H1 (cell line): ENCODE measurements at regions not wholly inside any gene's neighbourhood (a gene's known extent, or its start where the extent isn't known, plus 50 kb on each side); places are given as distances from the start of the nearest gene placed in this dataset.

ENCODE experiments used
- CTCF ChIA-PET: fragments of 300-600 bp; sonication (Branson Sonifier 250); formaldehyde crosslinking; loops from one replicate; lab custom pipeline; 2021; ENCODE audit not compliant: partially characterized antibody; lab: Charles Lee
- POLR2A ChIA-PET: fragments of 300-600 bp; sonication (Branson Sonifier 250); formaldehyde crosslinking; loops from one replicate; lab custom pipeline; 2021; ENCODE audit warnings: inconsistent platforms; ENCODE audit not compliant: partially characterized antibody; lab: Charles Lee
- DNase-seq, 2 experiments: peaks; one replicate each; pipeline versions ENCODE4 v3.0.0 to v3.0.0-alpha.2; 2010 to 2022; ENCODE audit warnings: low spot score in 2 of 2, low read depth in 1 of 2, mixed read lengths in 1 of 2
- FAIRE-seq: peaks from 2 replicates; lab custom pipeline; 2011; peaks lifted over from hg19 to GRCh38; lab: Jason Lieb, UNC
- H2AFZ ChIP-seq: 2 replicates; pipeline ENCODE4 v1.8.1; 2012; ENCODE audit warnings: low read length, inconsistent platforms
- H2AK5ac ChIP-seq: 2 replicates; pipeline ENCODE4 v1.6.1; 2013; ENCODE audit warnings: low read depth, low read length
- H2BK120ac ChIP-seq: replicated peaks from 2 replicates; pipeline ENCODE3; 2013; ENCODE audit warnings: low read depth, low read length, inconsistent platforms
- H2BK12ac ChIP-seq: 2 replicates; pipeline ENCODE4 v1.6.1; 2013; ENCODE audit warnings: low read depth, low read length
- H2BK15ac ChIP-seq: 2 replicates; pipeline ENCODE4 v1.6.1; 2013; ENCODE audit warnings: low read length
- H2BK20ac ChIP-seq: 2 replicates; pipeline ENCODE4 v1.6.1; 2013; ENCODE audit warnings: low read length
- H2BK5ac ChIP-seq: 2 replicates; pipeline ENCODE4 v1.6.1; 2013; ENCODE audit warnings: low read depth, low read length
- H3K14ac ChIP-seq: 2 replicates; pipeline ENCODE4 v1.6.1; 2013; ENCODE audit warnings: inconsistent platforms; ENCODE audit not compliant: insufficient read length
- H3K18ac ChIP-seq: 2 replicates; pipeline ENCODE4 v1.6.1; 2013; ENCODE audit warnings: low read length; ENCODE audit errors: extremely low read depth
- H3K23ac ChIP-seq: 2 replicates; pipeline ENCODE4 v1.6.1; 2013; ENCODE audit warnings: inconsistent platforms; ENCODE audit not compliant: insufficient read length
- H3K23me2 ChIP-seq: 2 replicates; pipeline ENCODE4 v1.6.1; 2013; ENCODE audit warnings: low read depth, low read length
- H3K27ac ChIP-seq: 2 replicates; pipeline ENCODE4 v1.6.1; 2011; ENCODE audit warnings: low read depth, low read length, inconsistent platforms
- H3K27me3 ChIP-seq, 4 experiments: replicated peaks in 1 of 4; 1 replicate in 1 of 4; 2 replicates in 3 of 4; pipeline versions ENCODE4 v1.6.1 to v1.8.1; 2011 to 2013; ENCODE audit warnings: low read length in 3 of 4, mild to moderate bottlenecking in 3 of 4, inconsistent platforms in 2 of 4, mixed read lengths in 2 of 4, moderate library complexity in 1 of 4; ENCODE audit not compliant: control insufficient read depth in 3 of 4, insufficient read depth in 3 of 4; ENCODE audit errors: extremely low read depth in 1 of 4
- H3K36me3 ChIP-seq, 4 experiments: 2 replicates each; pipeline versions ENCODE4 v1.6.1 to v1.8.1; 2011 to 2013; ENCODE audit warnings: mild to moderate bottlenecking in 4 of 4, low read length in 3 of 4, moderate library complexity in 2 of 4, control low read depth in 1 of 4, inconsistent platforms in 1 of 4; ENCODE audit not compliant: insufficient read depth in 4 of 4, control insufficient read depth in 2 of 4
- H3K4ac ChIP-seq: replicated peaks from 2 replicates; pipeline ENCODE3; 2013; ENCODE audit warnings: low read length, low read depth, mixed read lengths, inconsistent platforms; ENCODE audit not compliant: insufficient read length
- H3K4me1 ChIP-seq, 4 experiments: replicated peaks in 1 of 4; 1 replicate in 1 of 4; 2 replicates in 3 of 4; pipeline versions ENCODE4 v1.6.1 to v1.8.1; 2011 to 2013; ENCODE audit warnings: low read length in 3 of 4, inconsistent platforms in 2 of 4, mixed read lengths in 1 of 4; ENCODE audit not compliant: insufficient read depth in 4 of 4, control insufficient read depth in 3 of 4
- H3K4me2 ChIP-seq, 2 experiments: 2 replicates each; pipeline versions ENCODE4 v1.6.1 to v1.8.1; 2011 to 2013; ENCODE audit warnings: low read depth in 2 of 2, low read length in 2 of 2, control low read depth in 1 of 2, inconsistent platforms in 1 of 2, mild to moderate bottlenecking in 1 of 2; ENCODE audit not compliant: insufficient read depth in 1 of 2
- H3K4me3 ChIP-seq, 4 experiments: fragments of 200-600, 300-600 bp in 1 of 4; sonication (generic), shearing (Covaris generic), sonication (Bioruptor Twin) in 1 of 4; 2 replicates each; pipeline versions ENCODE4 v1.5.1 to v1.8.1; 2011 to 2016; ENCODE audit warnings: low read length in 4 of 4, low read depth in 3 of 4, control low read depth in 2 of 4, inconsistent platforms in 2 of 4, mild to moderate bottlenecking in 2 of 4, mixed read lengths in 1 of 4, moderate library complexity in 1 of 4; ENCODE audit not compliant: insufficient read depth in 2 of 4; ENCODE audit errors: extremely low read depth in 1 of 4
- H3K56ac ChIP-seq: replicated peaks from 2 replicates; pipeline ENCODE3; 2013; ENCODE audit warnings: low read depth, mild to moderate bottlenecking, mixed read lengths, low read length, inconsistent platforms; ENCODE audit not compliant: insufficient read length
- H3K79me1 ChIP-seq: 2 replicates; pipeline ENCODE4 v1.6.1; 2013; ENCODE audit warnings: low read depth, low read length, control low read depth
- H3K79me2 ChIP-seq, 2 experiments: 2 replicates each; pipeline versions ENCODE4 v1.6.1 to v1.8.1; 2012 to 2013; ENCODE audit warnings: low read length in 2 of 2, mild to moderate bottlenecking in 2 of 2, inconsistent platforms in 1 of 2; ENCODE audit not compliant: insufficient read depth in 2 of 2, control insufficient read depth in 1 of 2
- H3K9ac ChIP-seq, 4 experiments: replicated peaks in 1 of 4; 1 replicate in 1 of 4; 2 replicates in 3 of 4; pipeline versions ENCODE4 v1.6.1 to v1.8.1; 2011 to 2013; ENCODE audit warnings: low read depth in 3 of 4, low read length in 3 of 4, control low read depth in 2 of 4, mild to moderate bottlenecking in 2 of 4, moderate library complexity in 2 of 4, inconsistent platforms in 1 of 4; ENCODE audit errors: extremely low read depth in 1 of 4
- H3K9me3 ChIP-seq, 2 experiments: 2 replicates each; pipeline versions ENCODE4 v1.6.1 to v1.8.1; 2012 to 2013; ENCODE audit warnings: mild to moderate bottlenecking in 2 of 2, moderate library complexity in 2 of 2, control low read depth in 1 of 2, inconsistent platforms in 1 of 2, low read depth in 1 of 2, low read length in 1 of 2, mixed read lengths in 1 of 2; ENCODE audit not compliant: insufficient read depth in 2 of 2
- H4K20me1 ChIP-seq, 2 experiments: replicated peaks in 1 of 2; 2 replicates each; pipeline versions ENCODE3 to v1.8.1; 2011 to 2013; ENCODE audit warnings: inconsistent platforms in 2 of 2, low read length in 2 of 2, mild to moderate bottlenecking in 1 of 2; ENCODE audit not compliant: insufficient read depth in 2 of 2, control insufficient read depth in 1 of 2
- H4K5ac ChIP-seq: 2 replicates; pipeline ENCODE4 v1.6.1; 2013; ENCODE audit warnings: low read length, low read depth, mixed read lengths, inconsistent platforms; ENCODE audit not compliant: insufficient read length
- H4K8ac ChIP-seq: 2 replicates; pipeline ENCODE4 v1.8.0; 2013; ENCODE audit warnings: mild to moderate bottlenecking, moderate library complexity, low read length, inconsistent platforms; ENCODE audit not compliant: insufficient read depth; ENCODE audit errors: extremely low read depth
- H4K91ac ChIP-seq: replicated peaks from 2 replicates; pipeline ENCODE3; 2013; ENCODE audit warnings: low read length, mixed read lengths, inconsistent platforms; ENCODE audit not compliant: insufficient read length
- CBX8 ChIP-seq: fragments of 300-800, 300-1000 bp; sonication (generic); IDR thresholded peaks from 2 replicates; pipeline ENCODE4 v1.7.1; 2016; ENCODE audit warnings: low read depth, low read length, borderline replicate concordance
- CEBPB ChIP-seq: IDR thresholded peaks from 2 replicates; pipeline ENCODE4 v1.6.1; 2012; ENCODE audit warnings: low read depth, low read length
- CTBP2 ChIP-seq: IDR thresholded peaks from 2 replicates; pipeline ENCODE4 v1.7.0; 2011; ENCODE audit warnings: borderline replicate concordance, mild to moderate bottlenecking, moderate library complexity, mixed read lengths, low read length; ENCODE audit not compliant: insufficient read depth, insufficient read length
- EGR1 ChIP-seq: IDR thresholded peaks from 2 replicates; pipeline ENCODE4 v1.6.1; 2011; ENCODE audit warnings: low read depth, low read length, borderline replicate concordance
- GTF2F1 ChIP-seq: IDR thresholded peaks from 2 replicates; pipeline ENCODE4 v1.6.1; 2012; ENCODE audit warnings: low read depth, low read length, improper control_type of control experiment, borderline replicate concordance
- POU5F1 ChIP-seq: IDR thresholded peaks from 2 replicates; pipeline ENCODE4 v1.6.1; 2011; ENCODE audit warnings: low read depth, mild to moderate bottlenecking, low read length, moderate library complexity
- RBBP5 ChIP-seq: IDR thresholded peaks from 2 replicates; pipeline ENCODE4 v1.7.1; 2012; ENCODE audit warnings: low read depth, mild to moderate bottlenecking, inconsistent platforms, low read length, moderate library complexity, borderline replicate concordance
- RNF2 ChIP-seq: fragments of 200-900, 300-1000 bp; sonication (generic); IDR thresholded peaks from 2 replicates; pipeline ENCODE4 v1.7.1; 2016; ENCODE audit warnings: borderline replicate concordance, low read depth, mild to moderate bottlenecking, antibody characterized with exemption, low read length; ENCODE audit not compliant: poor library complexity, severe bottlenecking; ENCODE audit errors: missing control alignments
- SIX5 ChIP-seq: IDR thresholded peaks from 2 replicates; pipeline ENCODE4 v1.6.1; 2011; ENCODE audit warnings: mild to moderate bottlenecking, low read depth, low read length
- SRF ChIP-seq: IDR thresholded peaks from 2 replicates; pipeline ENCODE4 v1.6.1; 2011; ENCODE audit warnings: mild to moderate bottlenecking, low read depth, low read length, moderate library complexity
- TCF12 ChIP-seq: IDR thresholded peaks from 2 replicates; pipeline ENCODE4 v1.6.1; 2011; ENCODE audit warnings: low read depth, mild to moderate bottlenecking, low read length
- WGBS, 2 experiments: shearing (Covaris generic) in 1 of 2; methylation state at CpG; one replicate each; pipeline versions ENCODE4 v1.1.6 to v1.1.7; 2013 to 2015; ENCODE audit warnings: low lambda C conversion rate in 2 of 2, mixed read lengths in 2 of 2, inconsistent platforms in 1 of 2, low coverage in 1 of 2, missing lambda C conversion rate in 1 of 2; ENCODE audit not compliant: insufficient replicate concordance in 2 of 2, insufficient coverage in 1 of 2, insufficient read length in 1 of 2; ENCODE audit errors: extremely low coverage in 1 of 2, missing lambda C conversion rate in 1 of 2; 5-methylcytosine and 5-hydroxymethylcytosine counted together

GRCh38 chr4:138090918-138091676 lies 151.1 kb downstream of the SLC7A11 start:
- CTCF ChIA-PET = interaction anchor here (0.5 to 5.9 kb wide), 53 partner anchors 8 to 1306 kb away, joined by 3 to 103 read pairs (median 4); partner anchors contain the start of gene SLC7A11
- TF ChIP-seq POU5F1 (no peak), RNF2 (no peak), GTF2F1 (no peak), EGR1 (no peak), CTBP2 (no peak), SRF (no peak), TCF12 (no peak), SIX5 (no peak), CBX8 (no peak), CEBPB (no peak), RBBP5 (no peak)
- TF ChIP-seq, all 59 proteins: peak for 0

More at GRCh38 chr4:138090918-138091676, 151.1 kb downstream of the SLC7A11 start:
- H3K36me3 ChIP-seq = no peaks in the 10 kb centered on the region
- H4K20me1 ChIP-seq = no peaks in the 10 kb centered on the region
- POLR2A ChIA-PET = interaction anchor here (1.2 kb wide), 1 partner anchor 21 kb away, joined by 6 read pairs; no protein-coding TSS in a partner anchor
- H3K4ac ChIP-seq = no peak overlapping the region
- H4K8ac ChIP-seq = no peak overlapping the region
- no peak overlapping the region for H2BK15ac ChIP-seq
- H3K56ac ChIP-seq = no peak overlapping the region
- H2BK20ac ChIP-seq = 0 out of 2 replicates have a peak overlapping the region, but pooled peaks have one; percentile 15
- no peak overlapping the region for H3K9ac ChIP-seq
- H3K23ac ChIP-seq = no peak overlapping the region
- H4K5ac ChIP-seq = no peak overlapping the region
- H2AFZ ChIP-seq = no peak overlapping the region; the same call in 1 of the 2 replicates
- no peaks in the 10 kb centered on the region for H3K27me3 ChIP-seq
- FAIRE-seq (no peak), DNase-seq (no peak)
- no peak overlapping the region; the same call in 1 of the 2 replicates for H2BK12ac ChIP-seq
- H3K4me1 ChIP-seq = no peaks in the 10 kb centered on the region
- H3K14ac ChIP-seq = no peak overlapping the region
- whole genome bisulfite sequencing, 2 experiments = 79% methylated on average over 5 of the region's 5 CpGs; no CpG with 5 or more reads in 1 of the 2 experiments
- H3K79me2 ChIP-seq = no peaks in the 10 kb centered on the region
- H3K79me1 ChIP-seq = no peaks in the 10 kb centered on the region
- no peak overlapping the region for H3K4me2 ChIP-seq
- no peak overlapping the region for H3K4me3 ChIP-seq
- no peak overlapping the region for H4K91ac ChIP-seq
- no peak overlapping the region for H3K27ac ChIP-seq
- H3K23me2 ChIP-seq = no peaks in the 10 kb centered on the region
- peaks cover 0 to 9% of the 10 kb centered on the region in 2 experiments; a peak in 1 of 4 replicates for H3K9me3 ChIP-seq
- H2AK5ac ChIP-seq = no peak overlapping the region
- no peak overlapping the region for H2BK120ac ChIP-seq
- no peak overlapping the region for H3K18ac ChIP-seq
- H2BK5ac ChIP-seq = no peak overlapping the region
